22Rv1 (cell line): ENCODE measurements at regions not wholly inside any gene's neighbourhood (a gene's known extent, or its start where the extent isn't known, plus 50 kb on each side); places are given as distances from the start of the nearest gene placed in this dataset.
"Not testable (repeated sequence)": the region's sequence is repeated elsewhere in the genome, so short reads cannot be mapped to it uniquely, and the experiment has no call there.

ENCODE experiments used
- H3K27ac ChIP-seq: fragments of 450-650 bp; 2 replicates; pipeline ENCODE4 v1.5.1; 2017
- CTCF ChIP-seq: fragments of 450-650 bp; IDR thresholded peaks from 2 replicates; pipeline ENCODE4 v1.5.1; 2017; ENCODE audit warnings: mild to moderate bottlenecking
- ZFX ChIP-seq: fragments of 450-650 bp; IDR thresholded peaks from 2 replicates; pipeline ENCODE4 v1.6.1; 2017; ENCODE audit warnings: antibody characterized with exemption, borderline replicate concordance

- H3K27ac ChIP-seq = no peak overlapping the region
- TF ChIP-seq ZFX = no peak
- no peak for TF ChIP-seq CTCF
Observed at GRCh38 chr14:51464411-51464810, 187.3 kb upstream of the FRMD6 start.

GRCh38 chr14:51465486-51465885 lies 186.2 kb upstream of the FRMD6 start:
- no peak for TF ChIP-seq CTCF

GRCh38 chr14:51467392-51467791 lies 184.3 kb upstream of the FRMD6 start:
- H3K27ac ChIP-seq = not testable (repeated sequence)

More at GRCh38 chr14:51465486-51465885, 186.2 kb upstream of the FRMD6 start:
- H3K27ac ChIP-seq = no peak overlapping the region

GRCh38 chr14:51468523-51468922 lies 183.2 kb upstream of the FRMD6 start:
- TF ChIP-seq CTCF (no peak), ZFX (no peak)
- no peak overlapping the region for H3K27ac ChIP-seq

GRCh38 chr14:51472881-51473280 lies 178.8 kb upstream of the FRMD6 start:
- H3K27ac ChIP-seq = no peak overlapping the region
- TF ChIP-seq ZFX (no peak), CTCF (no peak)

- TF ChIP-seq CTCF (no peak), ZFX (no peak)
- H3K27ac ChIP-seq = no peak overlapping the region
Observed at GRCh38 chr14:51473351-51473750, 178.4 kb upstream of the FRMD6 start.

GRCh38 chr14:51473808-51474565 lies 177.7 kb upstream of the FRMD6 start:
- no peak for TF ChIP-seq CTCF
- H3K27ac ChIP-seq = no peak overlapping the region

- TF ChIP-seq ZFX (no peak), CTCF (no peak)
Observed at GRCh38 chr14:51474854-51475253, 176.9 kb upstream of the FRMD6 start.

More at GRCh38 chr14:51474854-51475253, 176.9 kb upstream of the FRMD6 start:
- H3K27ac ChIP-seq = no peak overlapping the region
